ENCODE measurements at regions not wholly inside any gene's neighbourhood (a gene's known extent, or its start where the extent isn't known, plus 50 kb on each side); places are given as distances from the start of the nearest gene placed in this dataset.

- Histone ChIP-seq H3K4me1 (no peaks in the 10 kb centered on the region), H3K4me3 (no peak overlapping the region), H3K36me3 (no peaks in the 10 kb centered on the region), H3K9me3 (no peaks in the 10 kb centered on the region), H3K27ac (no peak overlapping the region), H3K27me3 (no peaks in the 10 kb centered on the region)
- ATAC-seq, result no peak
- DNase-seq, result no peak
- TF ChIP-seq CTCF (IDR thresholded peaks at IDR 0.05), result no peak
- intact Hi-C loops (cut with DNase I), result no loop called here
Observed at GRCh38 chr13:82817133-82817532, 1065.1 kb downstream of the SLITRK1 start.

GRCh38 chr13:82815791-82816190 is 1066.5 kb downstream of the SLITRK1 start:
- Histone ChIP-seq H3K27ac (no peak overlapping the region), H3K4me1 (no peaks in the 10 kb centered on the region), H3K27me3 (no peaks in the 10 kb centered on the region), H3K36me3 (no peaks in the 10 kb centered on the region), H3K9me3 (no peaks in the 10 kb centered on the region), H3K4me3 (no peak overlapping the region)
- DNase-seq, result no peak
- ATAC-seq, result no peak
- intact Hi-C loops (cut with DNase I), result no loop called here
- TF ChIP-seq CTCF (IDR thresholded peaks at IDR 0.05), result no peak

GRCh38 chr13:82803341-82803740 is 1078.9 kb downstream of the SLITRK1 start:
- DNase-seq (no peak), ATAC-seq (no peak)
- no peaks in the 10 kb centered on the region for H3K9me3 ChIP-seq
- no peak overlapping the region for H3K27ac ChIP-seq
- no peaks in the 10 kb centered on the region for H3K27me3 ChIP-seq
- TF ChIP-seq CTCF (IDR thresholded peaks at IDR 0.05), result no peak
- intact Hi-C loops (cut with DNase I), result no loop called here
- no peak overlapping the region for H3K4me3 ChIP-seq
- no peaks in the 10 kb centered on the region for H3K36me3 ChIP-seq
- no peaks in the 10 kb centered on the region for H3K4me1 ChIP-seq

- no peak overlapping the region for H3K4me3 ChIP-seq
- DNase-seq, result no peak
- no peaks in the 10 kb centered on the region for H3K36me3 ChIP-seq
- no peak for ATAC-seq
- intact Hi-C loops (cut with DNase I), result no loop called here
- H3K27me3 ChIP-seq, result no peaks in the 10 kb centered on the region
- TF ChIP-seq CTCF (IDR thresholded peaks at IDR 0.05), result no peak
- no peak overlapping the region for H3K27ac ChIP-seq
- H3K4me1 ChIP-seq, result no peaks in the 10 kb centered on the region
- no peaks in the 10 kb centered on the region for H3K9me3 ChIP-seq
Observed at GRCh38 chr13:82802528-82802927, 1079.7 kb downstream of the SLITRK1 start.

- intact Hi-C loops (cut with DNase I), result no loop called here
- no peak for TF ChIP-seq CTCF (IDR thresholded peaks at IDR 0.05)
- Histone ChIP-seq H3K36me3 (no peaks in the 10 kb centered on the region), H3K27ac (no peak overlapping the region), H3K4me1 (no peaks in the 10 kb centered on the region), H3K27me3 (no peaks in the 10 kb centered on the region), H3K9me3 (no peaks in the 10 kb centered on the region), H3K4me3 (no peak overlapping the region)
- DNase-seq, result no peak
- ATAC-seq, result no peak
Observed at GRCh38 chr13:82800391-82800790, 1081.9 kb downstream of the SLITRK1 start.

GRCh38 chr13:82797876-82798275 is 1084.4 kb downstream of the SLITRK1 start:
- TF ChIP-seq CTCF (IDR thresholded peaks at IDR 0.05), result no peak
- Histone ChIP-seq H3K9me3 (no peaks in the 10 kb centered on the region), H3K36me3 (no peaks in the 10 kb centered on the region), H3K27me3 (no peaks in the 10 kb centered on the region), H3K27ac (no peak overlapping the region), H3K4me3 (no peak overlapping the region), H3K4me1 (no peaks in the 10 kb centered on the region)
- no peak for DNase-seq
- intact Hi-C loops (cut with DNase I), result no loop called here
- ATAC-seq, result no peak
